GM04504 (cell line): ENCODE measurements at regions not wholly inside any gene's neighbourhood (a gene's known extent, or its start where the extent isn't known, plus 50 kb on each side); places are given as distances from the start of the nearest gene placed in this dataset.
A peak's percentile ranks its signal among the peaks of the same experiment; 100 is the strongest.

ENCODE experiments used
- DNase-seq: peaks from one replicate; pipeline ENCODE4 v3.0.0-alpha.2; 2012; ENCODE audit warnings: low read depth

DNA sequence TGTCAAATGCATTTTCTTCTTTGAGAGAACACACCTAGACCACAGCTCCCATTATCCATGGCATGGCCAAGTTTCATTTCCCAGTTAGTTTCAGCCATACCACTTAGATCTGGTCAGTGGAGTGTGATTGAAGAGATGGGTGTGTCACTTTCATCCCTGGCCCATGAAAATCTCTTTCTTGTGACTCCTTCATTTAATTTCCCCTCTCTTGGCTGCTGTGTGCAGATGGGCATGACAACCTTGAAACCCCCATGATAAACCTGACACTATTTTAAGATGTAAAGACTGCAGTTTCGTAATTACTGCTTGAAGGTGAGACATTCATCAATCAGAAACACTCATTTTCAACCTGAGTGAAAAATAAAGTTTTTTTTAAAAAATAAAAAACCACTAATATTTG is 284.9 kb downstream of the IL15 start:
- DNase-seq: no peak

DNA sequence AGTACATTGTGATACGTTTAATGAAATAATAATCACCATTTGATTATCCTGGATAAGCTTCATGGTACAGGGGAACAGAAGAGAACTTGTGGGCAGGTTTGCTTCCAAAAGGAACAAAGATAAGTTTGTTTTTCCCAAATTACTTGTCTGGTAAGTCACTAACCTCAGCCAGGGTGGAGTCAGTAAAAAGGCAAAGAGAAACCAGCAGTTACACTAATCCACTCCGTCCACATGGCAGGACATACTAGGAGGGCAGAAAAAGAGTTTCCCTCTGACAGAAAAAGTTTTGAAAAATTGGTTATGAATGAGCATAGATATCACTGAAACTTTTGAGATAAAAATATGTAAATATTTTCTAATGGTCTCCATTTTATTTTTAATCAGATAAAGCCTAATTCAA is 285.9 kb downstream of the IL15 start:
- no peak for DNase-seq

DNA sequence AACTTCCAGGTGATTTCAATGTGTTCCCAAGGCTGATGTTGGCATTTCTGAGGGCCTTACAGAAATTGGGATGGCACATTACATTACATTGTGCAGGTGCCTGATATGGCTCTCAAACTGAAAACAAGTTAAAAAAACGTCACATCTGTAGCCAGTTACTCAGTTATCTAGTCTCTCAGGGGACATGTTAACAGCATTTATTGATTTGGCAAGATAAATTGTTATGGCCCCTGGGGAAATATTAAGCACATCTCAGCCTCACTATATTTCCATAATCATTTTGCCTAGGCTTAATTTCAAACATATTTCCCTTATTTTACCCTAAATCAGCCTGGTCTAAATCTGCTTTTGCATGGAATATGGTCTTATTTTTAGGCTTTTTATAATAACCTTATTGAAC is 290.0 kb downstream of the IL15 start:
- DNase-seq: no peak

DNA sequence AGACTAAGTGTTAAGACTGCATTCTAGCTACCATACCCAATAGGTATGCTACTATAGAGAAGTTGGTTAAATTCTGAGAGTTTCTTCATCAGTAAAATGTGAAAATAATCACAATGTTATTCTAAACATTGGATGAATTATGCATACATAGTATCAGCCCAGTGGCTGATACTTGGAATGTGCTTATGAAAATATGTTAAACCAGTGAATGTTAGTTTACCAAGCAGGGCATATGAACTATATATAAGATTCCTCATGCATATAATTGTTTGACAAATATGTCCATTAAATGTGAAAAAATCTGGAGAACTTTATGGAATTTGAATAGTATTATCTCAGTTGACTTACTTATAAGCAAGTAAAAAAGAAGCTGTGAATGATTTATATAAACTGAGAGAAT is 296.1 kb downstream of the IL15 start:
- no peak for DNase-seq

DNA sequence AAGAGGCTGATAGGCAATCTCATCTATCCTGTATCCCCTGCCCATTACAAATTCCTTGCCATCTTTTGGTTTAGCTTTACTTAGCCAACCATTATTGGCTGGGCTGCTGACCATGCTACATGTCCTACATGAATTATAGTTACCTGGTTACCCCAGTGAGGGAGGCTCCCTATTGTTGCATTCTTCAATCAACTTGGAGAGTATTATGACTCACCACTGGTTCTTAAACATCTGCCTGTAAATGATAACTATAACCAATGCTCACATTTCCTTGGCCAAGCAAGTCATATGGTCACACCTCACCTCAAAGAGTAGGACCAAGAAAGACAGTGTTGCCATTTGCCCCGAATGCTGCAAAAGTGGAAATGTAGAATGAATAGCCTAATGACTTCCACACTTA is 297.6 kb downstream of the IL15 start:
- DNase-seq: no peak

DNA sequence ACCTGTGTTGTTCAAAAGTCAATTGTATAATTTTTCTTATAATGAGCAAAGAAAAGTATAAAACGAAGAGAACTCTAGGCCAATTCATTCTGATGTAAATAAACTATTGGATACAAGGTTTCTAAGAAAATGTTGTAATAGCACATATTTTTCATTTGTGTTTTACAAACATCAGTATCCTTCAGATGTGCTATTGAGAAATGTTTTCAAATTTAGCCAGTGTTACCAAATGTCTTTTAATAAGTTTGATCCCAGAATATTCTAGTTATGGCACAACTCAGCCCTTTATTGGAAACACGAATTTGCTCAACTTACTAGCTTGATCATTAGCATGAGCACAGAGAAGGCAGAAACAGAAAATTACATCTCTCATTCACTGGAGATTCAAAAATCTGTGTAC is 319.3 kb downstream of the IL15 start:
- DNase-seq: no peak

DNA sequence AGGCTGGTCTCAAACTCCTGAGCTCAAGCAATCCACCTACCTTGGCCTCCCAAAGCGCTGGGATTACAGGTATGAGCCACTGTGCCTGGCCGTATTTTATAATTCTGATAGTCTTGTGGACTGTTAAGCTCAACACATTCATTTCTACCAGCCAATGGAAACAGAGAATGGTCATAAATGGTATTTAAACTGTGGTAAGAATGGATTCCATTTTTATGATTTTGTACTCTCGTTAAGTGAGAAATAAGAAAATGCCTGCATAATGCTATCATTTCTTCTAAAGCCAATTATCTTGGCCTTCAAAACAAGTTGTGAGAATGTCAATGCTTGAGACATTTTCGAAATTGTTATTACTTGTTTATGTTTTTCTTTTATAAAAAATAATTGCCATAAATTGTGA is 321.0 kb downstream of the IL15 start:
- peak; percentile 19 for DNase-seq

DNA sequence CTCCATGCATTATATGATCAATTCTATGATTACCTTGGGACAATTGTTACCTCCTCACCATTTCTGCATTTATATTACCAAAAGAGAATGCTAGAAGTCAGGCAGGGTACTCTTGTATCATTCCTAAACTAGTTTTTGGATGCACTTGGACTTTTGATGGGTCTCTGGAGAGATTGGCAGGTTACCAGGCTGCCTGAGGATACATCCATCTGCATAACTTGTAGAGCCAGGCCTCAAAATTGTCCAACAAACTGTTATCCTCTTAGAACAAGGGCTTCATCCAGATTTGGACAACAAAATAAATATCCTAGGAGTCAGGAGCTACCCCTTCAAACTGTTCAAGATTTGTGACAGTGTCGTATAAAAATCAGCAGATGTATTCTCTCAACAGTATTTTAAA is 326.1 kb downstream of the IL15 start:
- no peak for DNase-seq

DNA sequence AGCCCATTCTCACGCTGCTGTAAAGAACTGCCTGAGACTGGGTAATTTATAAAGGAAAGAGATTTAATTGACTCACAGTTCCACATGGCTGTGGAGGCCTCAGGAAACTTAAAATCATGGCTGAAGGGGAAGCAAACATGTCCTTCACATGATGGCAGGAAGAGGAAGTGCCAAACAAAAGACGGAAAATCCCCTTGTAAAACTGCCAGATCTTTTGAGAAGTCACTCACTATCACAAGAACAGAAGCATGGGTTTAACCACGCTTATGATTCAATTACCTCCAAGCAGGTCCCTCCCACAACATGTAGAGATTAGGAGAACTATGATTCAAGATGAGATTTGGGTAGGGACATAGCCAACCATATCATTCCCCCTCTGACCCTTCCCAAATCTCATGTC is 335.5 kb downstream of the IL15 start:
- no peak for DNase-seq

DNA sequence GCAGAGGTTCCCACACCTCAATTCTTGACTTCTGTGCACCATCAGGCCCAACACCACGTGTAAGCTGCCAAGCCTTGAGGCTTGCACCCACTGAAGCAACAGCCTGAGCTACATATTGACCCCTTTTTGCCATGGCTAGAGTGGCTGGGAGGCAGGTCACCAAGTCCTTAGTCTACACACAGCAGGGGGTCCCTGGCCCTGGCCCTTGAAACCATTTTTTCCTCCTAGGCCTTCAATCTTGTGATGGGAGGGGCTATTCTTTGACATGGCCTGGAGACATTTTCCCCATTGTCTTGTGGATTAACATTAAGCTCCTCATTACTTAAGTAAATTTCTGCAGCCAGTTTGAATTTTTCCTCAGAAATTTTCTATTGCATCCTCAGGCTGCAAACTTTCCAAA is 336.6 kb downstream of the IL15 start:
- DNase-seq: no peak
